Smooth muscle cell (in vitro differentiated cells): ENCODE measurements at regions not wholly inside any gene's neighbourhood (a gene's known extent, or its start where the extent isn't known, plus 50 kb on each side); places are given as distances from the start of the nearest gene placed in this dataset.

Experiments
- DNase-seq: peaks from one replicate; lab custom pipeline; 2025; ENCODE audit not compliant: unreplicated experiment; lab: John Stamatoyannopoulos, UW
- H2AFZ ChIP-seq: fragments of 200-600 bp; sonication (generic); 2 replicates; pipeline ENCODE4 v1.6.0; 2016; ENCODE audit warnings: antibody characterized with exemption, low read depth, mild to moderate bottlenecking
- H3F3A ChIP-seq: fragments of 200-600 bp; sonication (generic); 2 replicates; pipeline ENCODE4 v1.6.0; 2017; ENCODE audit warnings: antibody characterized with exemption, low read depth
- H3K27ac ChIP-seq: fragments of 200-600 bp; sonication (generic); 2 replicates; pipeline ENCODE4 v1.5.1; 2016; ENCODE audit warnings: low read depth, mild to moderate bottlenecking
- H3K27me3 ChIP-seq: fragments of 200-600 bp; sonication (generic); 2 replicates; pipeline ENCODE4 v1.6.1; 2016; ENCODE audit warnings: low read depth, mild to moderate bottlenecking
- H3K36me3 ChIP-seq: fragments of 200-600 bp; sonication (generic); 2 replicates; pipeline ENCODE4 v1.5.1; 2016; ENCODE audit warnings: low read depth
- H3K4me1 ChIP-seq: fragments of 200-600 bp; sonication (generic); 2 replicates; pipeline ENCODE4 v1.5.1; 2016; ENCODE audit warnings: low read depth
- H3K4me2 ChIP-seq: fragments of 200-600 bp; sonication (generic); 2 replicates; pipeline ENCODE4 v1.6.0; 2016; ENCODE audit warnings: mild to moderate bottlenecking
- H3K4me3 ChIP-seq: fragments of 200-600 bp; sonication (generic); 2 replicates; pipeline ENCODE4 v1.5.1; 2016; ENCODE audit warnings: mild to moderate bottlenecking
- H3K79me2 ChIP-seq: fragments of 200-600 bp; sonication (generic); 2 replicates; pipeline ENCODE4 v1.6.0; 2016; ENCODE audit warnings: low read depth, mild to moderate bottlenecking
- H3K9ac ChIP-seq: fragments of 200-600 bp; sonication (generic); 2 replicates; pipeline ENCODE4 v1.6.0; 2016; ENCODE audit warnings: low read depth
- H3K9me3 ChIP-seq: fragments of 200-600 bp; sonication (generic); replicated peaks from 2 replicates; pipeline ENCODE4 v1.5.1; 2016; ENCODE audit warnings: low read depth
- H4K20me1 ChIP-seq: fragments of 200-600 bp; sonication (generic); 2 replicates; pipeline ENCODE4 v1.6.0; 2016; ENCODE audit warnings: low read depth
- WGBS: methylation state at CpG from one replicate; pipeline ENCODE4 v1.1.7; 2016; ENCODE audit warnings: low lambda C conversion rate; 5-methylcytosine and 5-hydroxymethylcytosine counted together
- TF ChIP-seq, protein P1 (sequence below): fragments of 200-600 bp; sonication (generic); IDR thresholded peaks from 2 replicates; pipeline ENCODE4 v1.5.1; 2017; ENCODE audit warnings: borderline replicate concordance, mild to moderate bottlenecking, antibody characterized with exemption; ENCODE audit not compliant: insufficient read depth, poor library complexity, severe bottlenecking

DNA sequence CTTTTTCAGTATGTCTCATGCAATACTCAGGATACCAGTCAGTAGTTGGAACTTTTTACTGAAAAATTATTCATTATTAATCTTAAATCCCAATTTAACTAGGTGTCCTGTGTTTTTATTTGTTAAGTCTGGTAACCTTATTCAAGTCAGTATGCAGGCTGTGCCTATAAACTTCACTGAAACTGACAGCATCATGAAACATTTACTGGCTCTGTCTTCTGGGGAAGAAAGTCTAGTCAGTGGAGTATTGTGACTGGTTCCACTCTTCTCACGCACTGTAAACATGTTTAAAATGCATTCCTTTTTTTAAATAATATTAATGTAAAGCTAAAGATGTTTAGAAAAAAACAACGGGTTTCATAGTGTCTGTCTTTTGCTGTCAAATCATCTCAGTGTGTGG, 739.7 kb downstream of the LTN1 start:
- TF ChIP-seq, protein P1, sequence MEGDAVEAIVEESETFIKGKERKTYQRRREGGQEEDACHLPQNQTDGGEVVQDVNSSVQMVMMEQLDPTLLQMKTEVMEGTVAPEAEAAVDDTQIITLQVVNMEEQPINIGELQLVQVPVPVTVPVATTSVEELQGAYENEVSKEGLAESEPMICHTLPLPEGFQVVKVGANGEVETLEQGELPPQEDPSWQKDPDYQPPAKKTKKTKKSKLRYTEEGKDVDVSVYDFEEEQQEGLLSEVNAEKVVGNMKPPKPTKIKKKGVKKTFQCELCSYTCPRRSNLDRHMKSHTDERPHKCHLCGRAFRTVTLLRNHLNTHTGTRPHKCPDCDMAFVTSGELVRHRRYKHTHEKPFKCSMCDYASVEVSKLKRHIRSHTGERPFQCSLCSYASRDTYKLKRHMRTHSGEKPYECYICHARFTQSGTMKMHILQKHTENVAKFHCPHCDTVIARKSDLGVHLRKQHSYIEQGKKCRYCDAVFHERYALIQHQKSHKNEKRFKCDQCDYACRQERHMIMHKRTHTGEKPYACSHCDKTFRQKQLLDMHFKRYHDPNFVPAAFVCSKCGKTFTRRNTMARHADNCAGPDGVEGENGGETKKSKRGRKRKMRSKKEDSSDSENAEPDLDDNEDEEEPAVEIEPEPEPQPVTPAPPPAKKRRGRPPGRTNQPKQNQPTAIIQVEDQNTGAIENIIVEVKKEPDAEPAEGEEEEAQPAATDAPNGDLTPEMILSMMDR, result no peak
- Histone ChIP-seq H3K9me3 (no peaks in the 10 kb centered on the region), H3F3A (peaks cover 15% of the 10 kb centered on the region), H2AFZ (peak overlapping the region; percentile 34), H4K20me1 (no peaks in the 10 kb centered on the region), H3K4me1 (no peaks in the 10 kb centered on the region), H3K36me3 (no peaks in the 10 kb centered on the region), H3K79me2 (no peaks in the 10 kb centered on the region), H3K27ac (peak overlapping the region; percentile 93), H3K4me3 (no peak overlapping the region), H3K27me3 (no peaks in the 10 kb centered on the region), H3K4me2 (peak overlapping the region; percentile 57), H3K9ac (peak overlapping the region; percentile 73)
- no peak for DNase-seq
- WGBS, result 7% methylated on average over 2 of the region's 2 CpGs

DNA sequence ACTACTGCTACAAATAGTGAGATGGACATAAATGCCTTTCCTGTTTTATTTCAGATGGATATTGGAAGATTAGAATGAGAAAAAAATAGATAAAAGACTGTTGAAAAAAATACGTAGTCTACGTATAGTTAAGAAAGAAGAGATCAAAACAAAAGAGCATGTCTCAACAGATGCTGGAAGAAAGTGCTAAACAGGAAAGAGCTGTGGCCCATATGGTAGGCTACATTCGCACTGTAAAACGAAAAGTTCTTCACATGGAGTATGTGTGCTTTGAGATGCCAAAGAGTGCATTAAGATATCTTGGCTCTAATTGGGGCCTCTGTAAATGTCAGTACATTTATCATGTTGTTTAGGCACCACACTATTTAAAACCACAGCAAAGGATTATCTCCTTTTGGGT, 741.7 kb downstream of the LTN1 start:
- Histone ChIP-seq H3K4me3 (no peak overlapping the region), H4K20me1 (no peaks in the 10 kb centered on the region), H3K27ac (peak overlapping the region; percentile 93), H3K79me2 (no peaks in the 10 kb centered on the region), H3K4me2 (peak overlapping the region; percentile 73), H3K27me3 (no peaks in the 10 kb centered on the region), H3K36me3 (no peaks in the 10 kb centered on the region), H3F3A (peaks cover 7% of the 10 kb centered on the region), H3K4me1 (no peaks in the 10 kb centered on the region), H3K9me3 (no peaks in the 10 kb centered on the region), H2AFZ (peak overlapping the region; percentile 56), H3K9ac (peak overlapping the region; percentile 19)
- TF ChIP-seq, protein P1, result no peak
- no peak for DNase-seq
- 25% methylated on average over 4 of the region's 4 CpGs for WGBS

DNA sequence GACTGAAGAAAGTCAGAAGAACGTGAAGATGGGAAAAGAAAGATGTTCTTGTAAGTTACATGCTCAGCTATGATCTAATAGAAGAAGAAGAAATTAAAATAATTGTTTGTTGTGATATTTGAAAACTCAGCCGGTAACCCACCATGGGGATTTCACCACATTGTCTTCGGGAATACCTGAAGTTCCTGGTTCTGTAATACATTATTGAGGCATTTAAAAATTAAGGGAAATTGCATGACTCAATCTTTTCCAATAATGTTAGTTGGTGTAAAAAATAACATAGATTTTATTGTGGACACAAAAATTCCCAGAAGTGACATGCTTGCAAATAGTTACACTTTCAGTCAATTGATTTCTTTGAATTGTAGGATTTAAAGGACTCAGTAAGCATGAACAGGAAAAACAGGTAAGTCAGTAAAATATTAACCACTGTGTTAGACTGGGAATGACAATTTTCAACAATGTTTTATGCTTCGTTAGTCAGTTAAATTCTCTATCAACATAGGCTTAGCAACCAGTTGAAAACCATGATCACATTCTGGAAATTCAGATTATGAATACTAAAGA, 745.1 kb downstream of the LTN1 start:
- Histone ChIP-seq H3K9me3 (no peaks in the 10 kb centered on the region), H3K27me3 (no peaks in the 10 kb centered on the region), H3K36me3 (no peaks in the 10 kb centered on the region), H3K9ac (no peak overlapping the region), H3K4me1 (no peaks in the 10 kb centered on the region), H3K4me3 (no peak overlapping the region), H4K20me1 (no peaks in the 10 kb centered on the region), H3F3A (no peaks in the 10 kb centered on the region), H3K27ac (no peak overlapping the region), H3K4me2 (no peak overlapping the region), H3K79me2 (no peaks in the 10 kb centered on the region), H2AFZ (peak overlapping the region; percentile 14)
- no peak for DNase-seq
- WGBS, result 94% methylated on average over 4 of the region's 4 CpGs
- TF ChIP-seq, protein P1, result no peak

DNA sequence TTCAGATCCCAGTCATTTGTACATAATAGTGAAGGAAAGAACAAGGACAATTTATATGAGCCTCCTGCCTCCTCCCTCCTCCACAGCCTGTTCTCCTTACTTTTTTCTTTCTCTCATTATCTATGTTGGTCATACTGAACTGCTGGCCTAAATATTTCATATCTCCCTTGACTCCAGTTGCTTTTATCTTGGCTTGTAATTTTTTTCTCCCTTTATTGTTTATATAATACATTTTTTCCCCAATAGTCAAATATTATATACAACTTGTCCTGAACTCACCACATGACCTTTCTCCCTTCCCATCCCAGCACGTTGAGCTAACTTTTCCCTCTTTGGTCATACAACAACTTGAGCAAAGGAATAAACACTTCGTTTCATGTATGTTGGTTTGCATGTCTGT, 752.1 kb downstream of the LTN1 start:
- Histone ChIP-seq H2AFZ (no peak overlapping the region), H3K27ac (no peak overlapping the region), H3K79me2 (no peaks in the 10 kb centered on the region), H3K4me3 (no peak overlapping the region), H4K20me1 (no peaks in the 10 kb centered on the region), H3K9me3 (no peaks in the 10 kb centered on the region), H3K27me3 (no peaks in the 10 kb centered on the region), H3K9ac (no peak overlapping the region), H3K4me2 (no peak overlapping the region), H3K36me3 (no peaks in the 10 kb centered on the region), H3K4me1 (peaks cover 6% of the 10 kb centered on the region), H3F3A (no peaks in the 10 kb centered on the region)
- no peak for DNase-seq
- WGBS, result 84% methylated on average over 2 of the region's 2 CpGs
- TF ChIP-seq, protein P1, result no peak
